NCI-H748 (cell line): ENCODE measurements at regions not wholly inside any gene's neighbourhood (a gene's known extent, or its start where the extent isn't known, plus 50 kb on each side); places are given as distances from the start of the nearest gene placed in this dataset.
A peak's percentile ranks its signal among the peaks of the same experiment; 100 is the strongest.
"Not testable (repeated sequence)": the region's sequence is repeated elsewhere in the genome, so short reads cannot be mapped to it uniquely, and the experiment has no call there.

Experiments used
- DNase-seq: peaks from one replicate; lab custom pipeline; 2025; ENCODE audit not compliant: unreplicated experiment; lab: John Stamatoyannopoulos, UW

DNA sequence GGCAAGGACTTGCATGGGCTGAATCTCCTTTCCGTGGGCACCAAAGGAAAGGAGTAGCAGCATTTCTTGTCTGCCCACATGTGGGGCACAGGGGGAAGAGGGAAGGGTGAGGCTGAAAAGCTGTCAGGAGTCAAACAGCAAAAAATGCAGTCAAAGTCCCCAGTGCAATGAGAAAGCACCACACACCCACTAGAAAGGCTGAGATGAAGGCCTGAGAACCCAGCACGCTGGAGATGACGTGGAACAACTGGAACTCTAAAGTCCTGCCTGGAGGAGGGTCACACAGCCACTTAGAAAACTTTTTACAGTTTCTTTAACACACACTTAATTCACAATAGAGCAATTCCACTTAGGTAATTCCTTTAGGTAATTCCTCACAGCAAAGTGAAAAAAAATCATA lies 94.6 kb upstream of the IGFBPL1 start:
- DNase-seq = no peak

DNA sequence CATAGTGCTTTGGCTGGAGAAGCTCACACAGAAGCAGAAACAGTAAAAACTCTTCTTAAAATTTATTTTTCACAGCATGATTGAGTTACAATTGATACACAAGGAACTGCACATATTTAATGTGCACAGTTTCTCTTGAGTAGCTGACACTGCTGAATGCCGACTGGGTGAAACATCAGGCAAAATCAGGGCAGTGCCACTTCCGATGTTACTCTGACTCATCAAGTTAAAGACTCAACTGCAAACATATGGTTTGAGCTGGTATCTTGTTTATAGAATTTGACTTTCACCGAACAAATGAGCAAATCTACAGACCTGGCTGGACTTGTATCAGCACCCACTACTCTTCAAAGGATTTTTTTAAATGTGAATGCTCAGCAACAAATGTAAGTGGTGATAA lies 92.0 kb upstream of the IGFBPL1 start:
- DNase-seq = not testable (repeated sequence)

DNA sequence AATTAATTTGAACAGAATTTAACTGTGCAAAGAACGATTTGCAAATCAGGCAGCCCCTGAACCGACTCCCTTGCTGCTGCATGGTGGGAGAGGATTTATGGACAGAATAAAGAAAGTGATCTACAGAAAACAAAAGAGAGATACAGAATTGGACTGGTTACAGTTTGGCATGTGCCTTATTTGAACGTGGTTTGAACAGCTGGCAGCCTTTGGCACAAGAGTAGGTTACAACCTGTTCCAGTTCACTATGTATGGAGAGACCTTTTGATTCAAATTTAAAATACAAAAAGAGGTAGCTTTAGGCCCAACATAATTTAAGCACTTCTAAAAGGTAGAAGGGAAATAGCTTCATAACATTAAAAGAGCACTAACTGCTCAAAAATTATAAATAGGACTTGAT lies 90.8 kb upstream of the IGFBPL1 start:
- not testable (repeated sequence) for DNase-seq

DNA sequence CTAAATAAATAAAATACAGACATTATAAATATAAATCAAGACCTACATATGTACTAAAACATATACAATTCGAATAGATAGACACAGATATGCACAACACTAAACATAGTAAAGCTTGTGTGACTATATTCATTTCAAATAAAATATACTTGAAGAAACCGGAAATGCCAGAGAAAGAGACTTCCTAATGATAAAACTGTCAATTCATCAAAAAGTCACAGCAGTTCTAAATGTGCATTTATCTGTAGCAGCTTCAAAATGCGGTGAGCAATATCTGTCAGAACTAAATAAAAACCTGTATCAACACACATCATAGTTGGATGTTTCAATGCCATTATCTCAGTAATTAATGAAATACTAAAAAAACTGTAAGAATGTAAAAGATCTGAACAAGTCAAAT lies 86.1 kb upstream of the IGFBPL1 start:
- DNase-seq = not testable (repeated sequence)

DNA sequence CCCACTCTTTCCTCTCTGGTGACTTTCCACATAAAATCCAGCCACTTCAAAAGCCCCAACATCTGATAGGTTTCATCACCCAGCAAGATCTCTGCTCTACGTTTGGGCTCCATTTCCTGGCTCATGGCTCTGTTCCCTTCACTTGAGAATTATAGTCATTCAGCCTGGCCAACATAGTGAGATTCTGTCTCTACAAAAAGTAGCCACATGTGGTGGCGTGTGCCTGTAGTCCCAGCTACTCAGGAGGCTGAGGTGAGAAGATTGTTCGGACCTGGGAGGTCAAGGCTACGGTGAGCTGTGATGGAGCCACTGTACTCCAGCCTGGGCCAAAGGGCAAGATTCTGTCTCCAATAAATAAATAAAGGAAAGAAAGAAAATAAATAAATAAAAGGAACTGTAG lies 83.3 kb upstream of the IGFBPL1 start:
- no peak for DNase-seq

DNA sequence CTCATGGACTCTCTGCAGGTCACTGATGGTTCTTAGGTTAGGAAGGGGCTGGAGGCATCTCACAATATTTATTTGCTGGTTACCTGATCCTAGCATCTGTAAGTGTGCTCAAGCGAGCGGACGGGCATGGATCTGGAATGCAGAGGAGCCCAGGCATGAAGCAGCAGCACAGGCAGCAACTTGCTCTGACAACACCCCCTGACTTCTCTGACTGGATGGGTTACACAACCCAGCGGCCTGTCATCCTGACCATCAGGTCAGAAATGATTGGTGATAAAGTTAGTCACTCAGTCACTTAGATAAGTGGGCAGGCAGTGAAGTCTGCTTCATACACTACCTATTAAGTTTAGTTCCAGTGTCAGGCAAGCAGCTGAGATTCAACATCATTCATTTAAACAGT lies 75.9 kb upstream of the IGFBPL1 start:
- not testable (repeated sequence) for DNase-seq

DNA sequence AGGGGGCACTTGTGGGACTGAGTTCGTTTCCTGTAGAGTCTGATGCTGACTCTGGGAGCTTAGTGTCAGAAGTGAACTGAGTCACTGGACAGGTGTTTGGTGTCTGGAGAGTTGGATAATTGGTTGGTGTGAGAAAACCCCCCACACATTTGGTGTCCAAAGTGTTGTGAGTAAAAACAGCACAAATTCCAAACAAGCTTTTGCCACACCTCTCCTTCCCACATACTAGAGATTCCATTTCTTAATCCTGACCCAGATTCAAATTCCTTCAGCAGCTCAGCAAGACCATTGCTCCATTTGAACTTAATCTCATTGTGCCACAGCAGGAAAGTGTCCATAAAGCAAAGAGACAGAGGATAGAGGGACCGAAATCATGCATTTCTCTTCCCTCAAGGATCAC lies 74.3 kb upstream of the IGFBPL1 start:
- not testable (repeated sequence) for DNase-seq

DNA sequence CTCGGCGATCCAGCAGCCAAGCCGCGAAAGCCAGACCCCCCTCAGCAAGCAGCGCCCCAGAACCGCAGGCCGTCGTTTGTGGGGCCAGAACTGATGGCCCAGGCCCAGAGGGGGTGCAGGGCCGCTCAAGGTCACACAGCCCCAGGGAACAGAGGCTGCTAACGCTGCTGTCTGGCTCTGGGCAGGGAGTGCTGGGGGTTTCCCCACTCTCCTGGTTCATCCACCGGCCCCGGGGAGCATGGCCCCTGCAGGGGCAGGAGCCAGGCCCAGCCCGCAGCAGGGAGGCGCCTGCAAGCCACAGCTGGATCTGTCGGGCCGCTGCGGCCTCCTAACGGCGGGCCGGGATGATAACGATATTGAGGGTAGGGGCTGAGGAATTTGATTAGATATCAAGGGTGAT lies 64.8 kb upstream of the IGFBPL1 start:
- DNase-seq = no peak

DNA sequence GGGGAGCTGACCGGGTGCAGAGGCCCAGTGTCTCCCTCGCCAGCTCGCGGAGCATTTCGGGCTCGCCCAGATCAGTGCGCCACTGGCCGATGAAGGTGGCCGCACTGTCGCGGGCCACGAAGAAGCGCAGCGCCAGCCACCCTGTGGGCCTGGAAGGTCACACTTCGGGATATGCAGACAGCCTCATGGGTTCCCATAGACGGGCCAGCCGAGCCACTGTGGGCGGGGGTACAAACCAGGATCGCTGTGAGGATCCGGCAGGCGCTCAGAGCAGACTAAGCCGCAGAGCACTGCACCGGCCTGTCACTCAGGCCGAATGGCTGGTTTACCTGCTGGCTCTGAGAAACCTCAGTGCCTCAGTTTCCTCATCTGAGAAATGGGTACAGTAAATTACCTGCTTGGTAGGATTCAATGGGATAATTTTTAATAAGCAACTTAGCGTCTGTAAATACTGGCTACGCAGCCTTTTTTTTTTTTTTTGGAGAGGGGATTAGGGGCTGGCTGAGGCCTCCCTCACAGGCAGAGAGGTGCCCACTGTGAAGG lies 64.0 kb upstream of the IGFBPL1 start:
- DNase-seq = no peak

DNA sequence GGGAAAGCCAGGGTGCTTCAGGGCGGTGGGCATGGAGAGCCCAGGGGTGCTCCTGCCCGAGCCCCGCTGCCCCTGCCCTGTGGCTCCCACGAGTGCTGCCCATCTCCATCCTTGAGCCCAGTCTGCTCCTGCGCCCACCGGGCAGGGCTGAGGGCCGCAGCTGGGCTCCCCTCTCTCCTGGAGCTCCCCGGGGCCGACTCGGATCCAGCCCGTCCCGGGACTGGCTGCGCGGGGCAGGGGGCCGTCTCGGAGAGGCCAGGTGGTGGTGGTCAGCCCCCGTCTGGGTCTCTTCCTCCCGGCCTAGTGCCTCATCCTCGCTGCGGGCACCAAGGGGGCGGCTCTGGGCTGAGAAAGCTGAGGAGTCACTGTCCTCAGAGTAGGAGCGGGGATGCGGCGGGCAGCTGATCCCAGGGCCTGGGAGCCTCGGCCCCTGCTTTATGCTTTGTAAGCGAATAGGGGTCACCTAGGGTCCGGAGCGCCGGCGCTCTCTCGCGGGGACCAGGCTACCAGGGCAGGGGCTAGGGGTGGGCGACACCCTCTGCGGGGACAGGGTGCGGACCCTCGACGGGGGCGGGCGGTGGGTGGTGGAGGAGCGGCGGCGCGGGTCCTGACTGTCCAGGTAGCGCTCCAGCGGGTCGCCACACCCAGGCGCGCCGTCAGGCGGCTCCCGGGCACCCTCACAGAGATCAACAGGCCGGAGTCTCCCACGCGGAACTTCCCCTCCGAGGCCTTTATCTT lies 63.3 kb upstream of the IGFBPL1 start:
- DNase-seq = not testable (repeated sequence)

DNA sequence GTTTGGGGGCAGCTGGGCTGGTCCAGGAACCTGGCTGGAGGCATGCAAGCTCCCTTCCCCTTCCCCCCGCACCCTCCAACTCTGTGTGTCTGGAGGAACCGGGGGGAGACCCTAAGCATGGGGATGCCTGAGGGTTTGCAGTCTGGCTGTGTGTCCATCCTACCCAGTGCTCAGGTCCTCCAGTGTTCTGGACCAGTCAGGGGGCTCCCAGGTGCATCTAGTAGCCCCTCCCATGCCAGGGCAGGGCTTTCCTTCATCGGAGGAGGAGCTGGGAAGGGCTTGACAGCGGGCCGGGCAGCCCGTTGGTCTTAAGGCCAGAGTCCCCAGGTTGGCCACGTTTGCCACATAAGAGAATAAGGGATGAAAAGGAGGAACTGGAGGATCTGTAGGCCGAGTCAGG lies 62.6 kb upstream of the IGFBPL1 start:
- DNase-seq = no peak

DNA sequence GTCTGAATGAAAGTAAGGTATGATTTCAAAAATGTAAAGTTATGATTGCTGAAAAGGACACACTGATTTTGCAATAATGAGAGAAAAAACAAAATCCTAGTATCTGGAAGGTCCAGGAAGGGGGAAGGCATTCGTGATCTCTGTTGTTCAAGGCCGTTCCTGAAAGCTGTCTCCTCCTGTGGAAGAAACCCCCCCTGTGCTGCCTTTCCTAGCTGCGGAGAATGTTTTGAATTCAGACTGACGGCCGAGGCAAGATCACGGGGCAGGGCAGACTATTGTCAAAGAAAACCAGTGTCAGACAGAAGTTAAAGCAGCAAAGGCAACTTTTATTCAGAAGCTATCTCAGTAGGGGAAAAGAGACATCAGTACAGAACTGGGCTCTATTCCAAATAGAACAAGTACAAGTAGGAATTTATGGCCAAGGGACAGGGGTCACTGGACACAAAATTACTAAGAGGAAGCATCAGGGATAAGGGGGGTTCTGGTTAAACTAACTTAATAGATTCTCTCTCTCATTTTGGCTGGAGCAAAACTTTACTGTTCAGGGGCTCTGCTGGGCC lies 61.9 kb upstream of the IGFBPL1 start:
- DNase-seq = no peak

DNA sequence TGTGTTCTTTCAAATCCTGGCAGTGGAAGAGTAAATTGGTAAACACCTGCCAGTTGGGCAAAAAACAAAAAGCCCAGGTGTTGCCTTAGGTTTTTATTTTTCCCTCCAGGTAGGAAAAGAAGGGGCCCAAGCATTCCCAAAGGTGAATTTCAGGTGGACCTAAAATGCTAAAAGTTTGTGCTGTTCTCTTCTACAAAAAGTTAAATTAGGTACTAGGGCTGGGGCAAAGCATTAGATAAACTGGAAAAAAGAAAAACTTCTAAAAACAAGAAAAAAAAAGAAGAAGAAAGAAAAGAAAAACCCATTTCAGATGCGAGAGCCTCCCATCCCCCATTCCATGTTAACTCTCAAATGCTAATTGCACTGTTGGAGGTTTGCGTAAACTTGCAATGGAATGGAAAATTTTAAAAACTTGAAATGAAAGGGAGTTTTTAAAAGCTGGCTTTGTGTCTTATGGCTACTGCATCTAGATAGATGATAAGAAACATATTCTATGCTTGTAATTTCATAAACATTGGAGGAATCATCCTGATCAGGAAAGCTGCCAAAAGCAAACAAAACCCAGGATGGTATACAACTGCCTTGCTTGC lies 59.9 kb upstream of the IGFBPL1 start:
- DNase-seq = not testable (repeated sequence)

DNA sequence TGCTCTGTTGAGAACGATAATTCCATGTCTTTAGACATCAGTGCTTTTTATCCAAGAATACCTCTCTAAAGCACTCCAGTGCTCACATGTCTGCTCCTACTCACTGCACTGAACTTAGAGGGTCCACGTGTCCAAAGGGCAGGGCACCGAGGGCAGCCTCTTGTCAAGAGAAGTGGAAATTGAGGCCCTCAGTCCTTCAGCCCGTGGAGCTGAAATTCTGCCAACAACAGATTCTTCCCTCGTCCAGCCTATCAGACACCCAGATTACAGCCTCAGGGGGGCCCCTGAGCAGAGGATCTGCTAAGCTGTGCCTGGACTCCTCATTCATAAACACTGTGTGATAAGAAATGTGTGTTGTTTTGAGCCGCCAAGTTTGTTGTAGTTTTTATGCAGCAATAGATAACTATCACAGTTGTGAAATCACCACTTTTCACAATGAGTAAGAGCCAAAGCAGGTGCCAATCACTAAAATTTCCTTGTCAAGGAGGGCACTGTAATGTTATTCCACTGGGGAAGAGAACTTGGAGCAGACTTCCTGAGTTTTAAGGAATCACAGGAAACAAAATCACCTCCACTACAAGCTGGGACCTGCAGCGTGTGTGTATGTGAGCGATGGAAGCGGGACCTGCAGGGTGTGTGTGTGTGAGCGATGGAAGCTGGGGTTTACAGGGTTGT lies 58.8 kb upstream of the IGFBPL1 start:
- DNase-seq = no peak

DNA sequence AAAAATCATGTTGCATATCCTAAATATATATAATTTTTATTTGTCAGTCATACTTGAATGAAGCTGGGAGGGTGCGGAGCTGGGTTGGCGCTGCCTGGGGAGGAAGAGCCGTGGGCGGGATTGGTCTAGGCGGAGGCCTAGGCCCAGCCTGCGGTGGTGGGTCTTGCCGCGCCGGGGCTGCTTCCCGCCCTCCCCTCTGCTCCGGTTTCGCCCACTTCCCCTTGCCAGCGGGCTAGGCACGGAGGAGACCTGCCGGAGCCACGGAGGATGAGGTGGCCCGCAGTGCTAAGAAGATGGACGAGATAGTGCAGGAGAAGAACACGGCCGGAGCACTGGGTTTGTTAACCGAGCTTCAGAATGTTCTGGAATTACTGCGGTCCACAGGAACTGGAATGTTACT lies 54.0 kb upstream of the IGFBPL1 start:
- DNase-seq = no peak

DNA sequence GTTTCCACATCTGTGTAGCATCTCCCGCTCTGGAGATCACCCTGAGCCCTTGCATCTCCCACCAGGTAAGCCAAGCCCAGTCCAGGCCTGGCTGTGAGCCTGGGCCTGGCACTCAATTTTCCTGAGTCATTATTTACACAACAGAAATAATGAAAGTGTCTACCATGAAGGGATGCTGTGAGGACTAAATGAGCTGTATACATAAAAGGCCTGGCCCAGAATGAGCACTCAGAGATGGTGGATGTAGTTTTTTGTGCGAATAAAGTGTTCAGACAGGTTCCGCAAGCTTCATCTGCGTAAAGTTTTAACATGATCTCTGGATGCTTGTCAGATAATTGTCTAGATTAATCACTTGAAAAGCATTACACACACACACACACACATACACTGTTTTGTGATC lies 50.2 kb upstream of the IGFBPL1 start:
- DNase-seq = peak; percentile 93
